Neuronal stem cell (in vitro differentiated cells): ENCODE measurements at regions not wholly inside any gene's neighbourhood (a gene's known extent, or its start where the extent isn't known, plus 50 kb on each side); places are given as distances from the start of the nearest gene placed in this dataset.

Source experiments
- DNase-seq: peaks from one replicate; pipeline ENCODE4 v3.0.0-alpha.2; 2013; ENCODE audit warnings: low spot score
- H2AFZ ChIP-seq: one replicate; pipeline ENCODE4 v1.6.1; 2013; ENCODE audit warnings: mild to moderate bottlenecking, low read length, inconsistent platforms
- H2AK5ac ChIP-seq: 2 replicates; pipeline ENCODE4 v1.6.1; 2013; ENCODE audit warnings: low read depth, mild to moderate bottlenecking, inconsistent platforms, low read length, moderate library complexity, mixed read lengths
- H2BK120ac ChIP-seq: 2 replicates; pipeline ENCODE4 v1.6.1; 2013; ENCODE audit warnings: low read depth, mild to moderate bottlenecking, inconsistent platforms, low read length, moderate library complexity, mixed read lengths
- H2BK12ac ChIP-seq: one replicate; pipeline ENCODE4 v1.6.1; 2013; ENCODE audit warnings: low read length, inconsistent platforms
- H2BK15ac ChIP-seq: 2 replicates; pipeline ENCODE4 v1.6.1; 2013; ENCODE audit warnings: mild to moderate bottlenecking, low read length, inconsistent platforms, mixed read lengths
- H2BK5ac ChIP-seq: one replicate; pipeline ENCODE4 v1.6.1; 2013; ENCODE audit warnings: inconsistent platforms, mild to moderate bottlenecking, low read length, moderate library complexity
- H3K14ac ChIP-seq: one replicate; pipeline ENCODE4 v1.6.1; 2013; ENCODE audit warnings: low read length, inconsistent platforms
- H3K18ac ChIP-seq: 2 replicates; pipeline ENCODE4 v1.6.1; 2013; ENCODE audit warnings: low read length, inconsistent platforms
- H3K23ac ChIP-seq: 2 replicates; pipeline ENCODE4 v1.6.1; 2013; ENCODE audit warnings: low read depth, mild to moderate bottlenecking, mixed read lengths, low read length, inconsistent platforms; ENCODE audit not compliant: poor library complexity
- H3K27ac ChIP-seq: replicated peaks from 3 replicates; pipeline ENCODE4 v1.5.1; 2013; ENCODE audit warnings: low read length, inconsistent platforms
- H3K27me3 ChIP-seq, 3 experiments: 2 replicates each; pipeline ENCODE4 v1.6.1; 2013; ENCODE audit warnings: low read length in 3 of 3, mild to moderate bottlenecking in 2 of 3, inconsistent platforms in 1 of 3, low read depth in 1 of 3, mixed read lengths in 1 of 3, moderate library complexity in 1 of 3; ENCODE audit not compliant: control insufficient read depth in 3 of 3, insufficient read depth in 3 of 3
- H3K36me3 ChIP-seq, 2 donors: replicated peaks in 1 of 2; 2 replicates each; pipeline ENCODE4 v1.6.1; 2013; ENCODE audit warnings: low read length in 2 of 2; ENCODE audit not compliant: control insufficient read depth in 2 of 2, insufficient read depth in 2 of 2
- H3K4ac ChIP-seq: 2 replicates; pipeline ENCODE4 v1.6.1; 2013; ENCODE audit warnings: inconsistent platforms, mild to moderate bottlenecking, low read length, moderate library complexity
- H3K4me1 ChIP-seq, 2 donors: 1 replicate in 1 of 2; 2 replicates in 1 of 2; pipeline ENCODE4 v1.6.1; 2013; ENCODE audit warnings: low read length in 2 of 2, low read depth in 1 of 2; ENCODE audit not compliant: control insufficient read depth in 2 of 2, insufficient read depth in 1 of 2
- H3K4me2 ChIP-seq: one replicate; pipeline ENCODE4 v1.6.1; 2013; ENCODE audit warnings: mild to moderate bottlenecking, low read length, inconsistent platforms; ENCODE audit not compliant: insufficient read depth, poor library complexity, severe bottlenecking
- H3K4me3 ChIP-seq, 2 donors: 2 replicates each; pipeline ENCODE4 v1.5.1; 2013; ENCODE audit warnings: low read length in 2 of 2, mild to moderate bottlenecking in 2 of 2, inconsistent platforms in 1 of 2, moderate library complexity in 1 of 2
- H3K79me1 ChIP-seq: one replicate; pipeline ENCODE4 v1.6.1; 2013; ENCODE audit warnings: low read depth, mild to moderate bottlenecking, inconsistent platforms, low read length, moderate library complexity
- H3K9ac ChIP-seq: one replicate; pipeline ENCODE4 v1.6.1; 2013; ENCODE audit warnings: mild to moderate bottlenecking, low read depth, low read length, inconsistent platforms; ENCODE audit not compliant: poor library complexity
- H3K9me3 ChIP-seq, 2 donors: replicated peaks in 1 of 2; 2 replicates each; pipeline versions ENCODE3 to v1.6.1; 2013; ENCODE audit warnings: low read length in 2 of 2, mild to moderate bottlenecking in 2 of 2, inconsistent platforms in 1 of 2, low read depth in 1 of 2, mixed read lengths in 1 of 2, moderate library complexity in 1 of 2; ENCODE audit not compliant: control insufficient read depth in 2 of 2, insufficient read depth in 1 of 2
- H4K8ac ChIP-seq: one replicate; pipeline ENCODE4 v1.6.1; 2013; ENCODE audit warnings: low read depth, mild to moderate bottlenecking, inconsistent platforms, low read length, moderate library complexity
- H4K91ac ChIP-seq: one replicate; pipeline ENCODE4 v1.6.1; 2013; ENCODE audit warnings: low read length, low read depth, mild to moderate bottlenecking, inconsistent platforms; ENCODE audit not compliant: poor library complexity
- WGBS, 2 donors: extraction: QIAGEN DNeasy Blood & Tissue Kit; methylation state at CpG; one replicate each; pipeline ENCODE4 v1.1.7; 2013; ENCODE audit warnings: missing lambda C conversion rate in 2 of 2, mixed read lengths in 1 of 2; ENCODE audit not compliant: insufficient read length in 2 of 2, insufficient replicate concordance in 1 of 2; ENCODE audit errors: extremely low coverage in 2 of 2; 5-methylcytosine and 5-hydroxymethylcytosine counted together

DNA sequence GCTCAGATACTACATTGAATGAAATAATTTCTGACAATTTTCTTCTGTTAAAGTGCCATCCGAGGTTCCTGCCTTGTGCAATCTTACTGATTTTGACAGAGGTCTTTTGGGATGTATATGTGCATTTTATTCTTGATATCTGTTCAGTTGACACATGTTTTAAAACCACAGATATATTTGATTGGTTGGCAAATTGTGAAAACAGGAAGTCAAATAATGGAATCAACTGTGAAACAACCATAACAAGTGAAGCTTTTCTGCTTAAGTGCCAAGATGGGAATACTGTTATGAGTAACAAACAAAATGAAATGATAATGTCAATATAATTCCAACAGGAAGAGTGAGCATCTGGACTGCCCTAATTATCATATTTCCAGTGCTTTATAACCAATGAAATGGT, 84.9 kb upstream of the TET2 start:
- no peak for DNase-seq
- no peak overlapping the region for H4K8ac ChIP-seq

DNA sequence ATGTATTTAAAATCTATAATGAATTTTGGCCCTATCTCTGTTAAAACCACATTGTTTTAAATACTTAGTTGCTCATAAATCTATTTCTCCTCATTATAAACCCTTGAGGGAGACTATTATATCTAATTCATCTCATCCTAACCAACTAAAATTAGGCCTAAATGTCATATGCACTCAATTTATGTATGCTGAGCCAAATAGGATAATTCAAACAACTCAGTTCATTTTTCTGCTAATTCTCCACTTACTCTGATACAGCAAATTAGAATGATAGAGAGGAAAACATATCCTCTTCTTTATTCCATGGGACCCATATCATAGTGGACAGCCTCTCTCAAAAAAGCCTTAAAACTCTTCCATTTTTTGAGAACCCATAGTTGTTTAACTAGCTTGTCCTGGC, 80.3 kb upstream of the TET2 start:
- H3K14ac ChIP-seq, result no peak overlapping the region

More for the DNA sequence above, 84.9 kb upstream of the TET2 start:
- Histone ChIP-seq H3K27ac (peak overlapping the region; percentile 39), H3K9me3 (no peaks in the 10 kb centered on the region), H2BK12ac (no peak overlapping the region), H2BK120ac (no peak overlapping the region), H3K14ac (no peak overlapping the region), H3K79me1 (no peaks in the 10 kb centered on the region), H2AK5ac (no peak overlapping the region), H2BK15ac (no peak overlapping the region), H3K27me3 (no peaks in the 10 kb centered on the region), H3K4me2 (no peak overlapping the region), H2BK5ac (no peak overlapping the region), H3K4me1 (peaks cover 0 to 5% of the 10 kb centered on the region in 2 donors), H3K4ac (no peak overlapping the region), H3K18ac (no peak overlapping the region), H3K4me3 (no peak overlapping the region), H4K91ac (no peak overlapping the region), H3K36me3 (no peaks in the 10 kb centered on the region), H2AFZ (no peak overlapping the region), H3K23ac (no peak overlapping the region), H3K9ac (no peak overlapping the region)
- WGBS, 2 donors, result no CpG with 5 or more reads among the region's 1 CpG

DNA sequence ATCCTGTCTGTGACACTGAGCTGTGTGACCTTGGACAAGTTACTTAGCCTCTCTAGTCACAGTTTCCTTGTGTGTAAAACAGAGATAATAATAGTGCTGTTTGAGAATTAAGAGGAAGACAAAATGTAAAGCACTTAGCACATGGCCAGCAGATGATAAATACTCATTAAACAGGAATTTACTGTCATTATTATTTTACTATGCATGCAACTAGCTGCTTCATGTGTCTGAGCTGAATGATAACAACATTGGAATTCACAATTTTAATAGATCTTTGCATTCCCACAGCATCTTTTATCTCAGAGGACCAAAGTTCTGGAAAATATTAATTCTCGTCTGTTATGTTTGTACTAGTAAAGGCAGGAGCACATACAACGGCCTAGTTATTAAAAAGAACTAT, 79.2 kb upstream of the TET2 start:
- no peak overlapping the region for H3K4me3 ChIP-seq
- WGBS, 2 donors, result no CpG with 5 or more reads among the region's 2 CpGs
- H3K18ac ChIP-seq, result no peak overlapping the region

More for the DNA sequence above, 80.3 kb upstream of the TET2 start:
- DNase-seq, result no peak
- Histone ChIP-seq H2BK15ac (no peak overlapping the region), H3K4me2 (no peak overlapping the region), H3K4me3 (no peak overlapping the region), H3K79me1 (no peaks in the 10 kb centered on the region), H3K27me3 (no peaks in the 10 kb centered on the region), H2BK12ac (no peak overlapping the region), H3K27ac (no peak overlapping the region), H2BK120ac (no peak overlapping the region), H3K23ac (no peak overlapping the region), H3K4ac (no peak overlapping the region), H3K9me3 (no peaks in the 10 kb centered on the region), H4K91ac (no peak overlapping the region), H3K9ac (no peak overlapping the region), H3K4me1 (peaks cover under 1 to 2% of the 10 kb centered on the region in 2 donors), H2BK5ac (no peak overlapping the region), H3K36me3 (no peaks in the 10 kb centered on the region), H3K18ac (no peak overlapping the region), H2AFZ (no peak overlapping the region), H4K8ac (no peak overlapping the region), H2AK5ac (no peak overlapping the region)

DNA sequence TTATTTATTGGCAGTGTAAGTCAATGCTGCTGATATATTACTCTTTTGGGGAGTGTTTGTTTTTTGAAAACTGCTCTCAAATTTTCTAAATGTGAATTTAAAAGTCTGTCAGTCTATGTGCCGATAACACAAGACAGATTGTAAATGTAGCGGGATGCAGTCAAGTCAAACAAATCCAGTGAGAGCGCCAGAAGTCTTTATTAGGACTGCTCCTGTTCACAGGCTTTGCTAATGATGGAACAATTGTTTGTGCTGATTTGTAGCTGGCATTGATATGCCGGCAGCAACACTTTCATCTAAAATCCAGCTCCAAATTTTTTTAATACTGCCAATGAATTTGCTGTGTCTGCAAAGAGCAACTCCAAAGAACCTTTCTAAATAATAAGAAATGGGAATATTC, 78.7 kb upstream of the TET2 start:
- Histone ChIP-seq H3K18ac (no peak overlapping the region), H3K4me2 (no peak overlapping the region), H3K9me3 (no peaks in the 10 kb centered on the region), H3K27me3 (no peaks in the 10 kb centered on the region), H2AK5ac (no peak overlapping the region), H2BK5ac (no peak overlapping the region), H2BK12ac (no peak overlapping the region), H3K4me3 (no peak overlapping the region), H2BK120ac (no peak overlapping the region), H3K4me1 (peaks cover 0 to 2% of the 10 kb centered on the region in 2 donors), H4K91ac (no peak overlapping the region), H3K27ac (no peak overlapping the region), H2AFZ (no peak overlapping the region), H3K14ac (no peak overlapping the region), H3K23ac (no peak overlapping the region), H3K9ac (no peak overlapping the region), H3K36me3 (no peaks in the 10 kb centered on the region), H4K8ac (no peak overlapping the region), H3K79me1 (no peaks in the 10 kb centered on the region), H2BK15ac (no peak overlapping the region), H3K4ac (no peak overlapping the region)
- WGBS, 2 donors, result no CpG with 5 or more reads among the region's 4 CpGs
- DNase-seq, result no peak

More for the DNA sequence above, 79.2 kb upstream of the TET2 start:
- no peaks in the 10 kb centered on the region for H3K27me3 ChIP-seq
- no peak overlapping the region for H3K23ac ChIP-seq
- no peaks in the 10 kb centered on the region for H3K36me3 ChIP-seq
- no peak overlapping the region for H3K9ac ChIP-seq
- no peak overlapping the region for H2AFZ ChIP-seq
- H4K8ac ChIP-seq, result no peak overlapping the region
- H4K91ac ChIP-seq, result no peak overlapping the region
- no peak overlapping the region for H2BK15ac ChIP-seq
- H3K4me1 ChIP-seq, result peaks cover 0 to 2% of the 10 kb centered on the region in 2 donors
- no peak overlapping the region for H2BK120ac ChIP-seq
- no peak for DNase-seq
- H3K9me3 ChIP-seq, result no peaks in the 10 kb centered on the region
- no peak overlapping the region for H3K4me2 ChIP-seq
- H3K79me1 ChIP-seq, result no peaks in the 10 kb centered on the region
- no peak overlapping the region for H2BK5ac ChIP-seq
- no peak overlapping the region for H3K4ac ChIP-seq
- no peak overlapping the region for H2AK5ac ChIP-seq
- H3K27ac ChIP-seq, result no peak overlapping the region
- no peak overlapping the region for H2BK12ac ChIP-seq
- no peak overlapping the region for H3K14ac ChIP-seq
